ENCODE measurements at regions not wholly inside any gene's neighbourhood (a gene's known extent, or its start where the extent isn't known, plus 50 kb on each side); places are given as distances from the start of the nearest gene placed in this dataset.
A peak's percentile ranks its signal among the peaks of the same experiment; 100 is the strongest.

- no peak overlapping the region for H3K27ac ChIP-seq
- TF ChIP-seq ZFX (IDR thresholded peaks at IDR 0.05) (no peak), CTCF (conservative IDR thresholded peaks at IDR 0.05) (no peak)
Measured at GRCh38 chr3:109825971-109826810, 488.8 kb upstream of the DPPA4 start.

GRCh38 chr3:109831403-109831802 lies 494.1 kb upstream of the DPPA4 start:
- TF ChIP-seq CTCF (conservative IDR thresholded peaks at IDR 0.05) (no peak), ZFX (IDR thresholded peaks at IDR 0.05) (no peak)
- no peak overlapping the region for H3K27ac ChIP-seq

GRCh38 chr3:109835958-109836357 lies 498.6 kb upstream of the DPPA4 start:
- TF ChIP-seq CTCF (conservative IDR thresholded peaks at IDR 0.05) (no peak), ZFX (IDR thresholded peaks at IDR 0.05) (no peak)

GRCh38 chr3:109851854-109852253 lies 514.5 kb upstream of the DPPA4 start:
- no peak overlapping the region for H3K27ac ChIP-seq
- TF ChIP-seq ZFX (IDR thresholded peaks at IDR 0.05): no peak
- TF ChIP-seq CTCF (conservative IDR thresholded peaks at IDR 0.05): no peak

More at GRCh38 chr3:109835958-109836357, 498.6 kb upstream of the DPPA4 start:
- H3K27ac ChIP-seq: no peak overlapping the region

GRCh38 chr3:109852283-109852682 lies 514.9 kb upstream of the DPPA4 start:
- H3K27ac ChIP-seq: no peak overlapping the region
- TF ChIP-seq CTCF (conservative IDR thresholded peaks at IDR 0.05) (no peak), ZFX (IDR thresholded peaks at IDR 0.05) (no peak)

GRCh38 chr3:109853077-109853731 lies 515.9 kb upstream of the DPPA4 start:
- H3K27ac ChIP-seq: no peak overlapping the region
- TF ChIP-seq CTCF (conservative IDR thresholded peaks at IDR 0.05): 0 out of 2 replicates have a peak, but pooled peaks have one; percentile 3
- TF ChIP-seq ZFX (IDR thresholded peaks at IDR 0.05): no peak

- no peak for TF ChIP-seq CTCF (conservative IDR thresholded peaks at IDR 0.05)
- TF ChIP-seq ZFX (IDR thresholded peaks at IDR 0.05): no peak
- no peak overlapping the region for H3K27ac ChIP-seq
Measured at GRCh38 chr3:109863701-109864100, 526.4 kb upstream of the DPPA4 start.
